ENCODE measurements at regions not wholly inside any gene's neighbourhood (a gene's known extent, or its start where the extent isn't known, plus 50 kb on each side); places are given as distances from the start of the nearest gene placed in this dataset.

DNA sequence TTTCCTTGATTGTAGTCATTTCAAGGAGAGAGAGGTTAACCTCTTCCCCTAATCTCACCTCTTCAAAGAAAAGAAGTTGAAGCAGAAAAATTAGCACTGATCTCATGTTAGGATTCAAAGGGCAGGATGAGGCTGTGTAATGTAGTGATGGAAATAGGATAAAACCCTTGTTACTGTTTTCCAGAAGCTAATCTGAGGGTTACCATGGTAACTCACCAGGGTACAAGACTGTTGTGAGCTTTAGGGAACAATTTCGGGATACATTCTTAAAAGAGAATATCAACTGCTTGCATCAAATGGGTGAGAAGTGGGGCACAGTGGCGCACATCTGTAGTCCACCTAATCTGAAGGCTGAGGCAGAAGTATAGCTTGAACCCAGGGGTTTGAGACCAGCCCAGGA is 64.9 kb upstream of the SLC39A10 start:
- POLR2A ChIA-PET, result interaction anchor here (0.8 to 1.8 kb wide), 2 partner anchors 17 to 27 kb away, joined by 3 to 4 read pairs; no protein-coding TSS in a partner anchor
- RAD21 ChIA-PET (ENCODE audit: unreplicated experiment), result interaction anchor here (1.1 to 2.6 kb wide), 4 partner anchors 15 to 74 kb away, joined by 3 to 8 read pairs (median 5); no protein-coding TSS in a partner anchor
- in situ Hi-C loops (cut with MboI) (no loop called here), intact Hi-C loops (cut with micrococcal nuclease; ENCODE audit: unreplicated experiment) (no loop called here)
- FAIRE-seq, result no peak
- ATAC-seq, result no peak
- Histone ChIP-seq H3K79me2 (ENCODE audit: control insufficient read depth, insufficient read depth, low read length) (no peaks in the 10 kb centered on the region), H3K9me3 (replicated peaks; ENCODE audit: control insufficient read depth, insufficient read depth, low read length) (no peaks in the 10 kb centered on the region), H3K36me3 (ENCODE audit: control insufficient read depth in 2 of 2, insufficient read depth in 2 of 2, low read length in 1 of 2) (no peaks in the 10 kb centered on the region), H4K20me1 (ENCODE audit: control insufficient read depth, insufficient read depth) (no peaks in the 10 kb centered on the region), H3K27ac (ENCODE audit: control insufficient read depth, insufficient read depth) (no peak overlapping the region), H3K9ac (ENCODE audit: control insufficient read depth, insufficient read depth, low read length) (no peak overlapping the region), H3K4me3 (no peak overlapping the region), H2AFZ (ENCODE audit: control insufficient read depth, low read depth, low read length) (no peak overlapping the region), H3K4me1 (ENCODE audit: control insufficient read depth, insufficient read depth, low read length) (no peaks in the 10 kb centered on the region), H3K27me3 (replicated peaks in 1 of 2; ENCODE audit: control insufficient read depth in 2 of 2, insufficient read depth in 2 of 2, low read length in 1 of 2) (no peaks in the 10 kb centered on the region), H3K4me2 (ENCODE audit: control insufficient read depth, insufficient read depth) (no peak overlapping the region)
- TF ChIP-seq CBX5 (IDR thresholded peaks at IDR 0.05; ENCODE audit: low read depth) (no peak), CREB1 (IDR thresholded peaks at IDR 0.05; ENCODE audit: low read depth) (no peak), HCFC1 (IDR thresholded peaks at IDR 0.05; ENCODE audit: low read length) (no peak), MTA3 (IDR thresholded peaks at IDR 0.05; ENCODE audit: borderline replicate concordance, low read length) (no peak), CHD2 (IDR thresholded peaks at IDR 0.05; ENCODE audit: borderline replicate concordance, low read depth, low read length) (no peak), EZH2 (IDR thresholded peaks at IDR 0.05; ENCODE audit: borderline replicate concordance, control insufficient read depth, low read depth, low read length) (no peak), ESRRA (IDR thresholded peaks at IDR 0.05; ENCODE audit: low read length) (no peak), ZNF207 (IDR thresholded peaks at IDR 0.05; ENCODE audit: borderline replicate concordance) (no peak), PAX8 (IDR thresholded peaks at IDR 0.05) (no peak), TBL1XR1 (IDR thresholded peaks at IDR 0.05; ENCODE audit: low read depth, low read length) (no peak), ZZZ3 (IDR thresholded peaks at IDR 0.05; ENCODE audit: control insufficient read depth, insufficient read length, low read depth) (no peak), BMI1 (IDR thresholded peaks at IDR 0.05; ENCODE audit: borderline replicate concordance) (no peak), SMARCA5 (IDR thresholded peaks at IDR 0.05) (no peak), PML (IDR thresholded peaks at IDR 0.05; ENCODE audit: low read length) (no peak), EED (IDR thresholded peaks at IDR 0.05; ENCODE audit: low read depth) (no peak), KAT2A (conservative IDR thresholded peaks at IDR 0.05; ENCODE audit: control insufficient read depth, low read depth, low read length) (no peak), STAT1 (conservative IDR thresholded peaks at IDR 0.05) (no peak), TAF1 (IDR thresholded peaks at IDR 0.05; ENCODE audit: borderline replicate concordance, low read depth, low read length) (no peak)
- TF ChIP-seq, protein P1, sequence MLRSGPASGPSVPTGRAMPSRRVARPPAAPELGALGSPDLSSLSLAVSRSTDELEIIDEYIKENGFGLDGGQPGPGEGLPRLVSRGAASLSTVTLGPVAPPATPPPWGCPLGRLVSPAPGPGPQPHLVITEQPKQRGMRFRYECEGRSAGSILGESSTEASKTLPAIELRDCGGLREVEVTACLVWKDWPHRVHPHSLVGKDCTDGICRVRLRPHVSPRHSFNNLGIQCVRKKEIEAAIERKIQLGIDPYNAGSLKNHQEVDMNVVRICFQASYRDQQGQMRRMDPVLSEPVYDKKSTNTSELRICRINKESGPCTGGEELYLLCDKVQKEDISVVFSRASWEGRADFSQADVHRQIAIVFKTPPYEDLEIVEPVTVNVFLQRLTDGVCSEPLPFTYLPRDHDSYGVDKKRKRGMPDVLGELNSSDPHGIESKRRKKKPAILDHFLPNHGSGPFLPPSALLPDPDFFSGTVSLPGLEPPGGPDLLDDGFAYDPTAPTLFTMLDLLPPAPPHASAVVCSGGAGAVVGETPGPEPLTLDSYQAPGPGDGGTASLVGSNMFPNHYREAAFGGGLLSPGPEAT (IDR thresholded peaks at IDR 0.05; ENCODE audit: low read depth), result no peak
- SMC1A ChIA-PET (ENCODE audit: uncharacterized antibody, unreplicated experiment), result interaction anchor here (0.5 to 1.8 kb wide), 10 partner anchors 8 to 118 kb away, joined by 3 to 11 read pairs (median 3); no protein-coding TSS in a partner anchor
- WGBS (ENCODE audit: insufficient coverage, insufficient replicate concordance, low lambda C conversion rate, missing lambda C conversion rate), result 75% methylated on average over 2 of the region's 2 CpGs
- CTCF ChIA-PET, result interaction anchor here (0.6 to 2.4 kb wide), 8 partner anchors 11 to 475 kb away, joined by 3 to 8 read pairs (median 4); partner anchors contain the start of gene SLC39A10
- no peak for DNase-seq (ENCODE audit: low read depth, low spot score)
- BruUV-seq (replicated peaks), result no TSS peak

Measured in GM12878 (cell line).